ENCODE measurements at regions not wholly inside any gene's neighbourhood (a gene's known extent, or its start where the extent isn't known, plus 50 kb on each side); places are given as distances from the start of the nearest gene placed in this dataset.
A peak's percentile ranks its signal among the peaks of the same experiment; 100 is the strongest.
"Not testable (repeated sequence)": the region's sequence is repeated elsewhere in the genome, so short reads cannot be mapped to it uniquely, and the experiment has no call there.

DNA sequence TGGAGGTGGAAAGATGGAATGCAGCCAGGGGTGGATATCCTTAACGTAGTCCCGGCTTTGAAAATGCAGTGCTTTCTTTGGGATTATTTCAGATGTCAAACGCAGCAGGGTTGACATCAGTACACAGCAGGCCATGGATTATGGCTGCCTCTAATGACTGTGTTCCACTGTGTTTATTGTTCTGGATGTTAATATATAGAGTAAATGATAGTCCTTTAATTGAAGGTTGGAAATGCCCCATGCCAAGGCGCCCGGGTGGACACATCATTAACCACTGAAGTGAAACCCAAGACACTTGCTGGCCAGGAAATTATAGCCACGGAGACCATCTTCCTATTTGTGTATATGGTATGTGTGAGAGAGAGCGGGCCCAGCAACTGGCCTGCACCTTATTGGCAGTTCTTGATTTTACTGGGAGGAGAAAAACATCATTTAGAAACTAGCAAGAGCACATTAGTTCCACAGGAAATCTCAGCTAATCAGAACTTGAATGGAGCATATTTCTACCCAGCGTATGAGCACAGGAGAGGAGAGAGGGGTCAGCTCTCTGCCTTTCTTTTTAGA lies 254.9 kb upstream of the RASGRP1 start:
- no peak for DNase-seq

GRCh38 chr15:38823263-38823662 lies 258.6 kb upstream of the RASGRP1 start:
- DNase-seq: no peak

- DNase-seq: no peak
Measured at GRCh38 chr15:38824719-38825118, 260.1 kb upstream of the RASGRP1 start.

DNA sequence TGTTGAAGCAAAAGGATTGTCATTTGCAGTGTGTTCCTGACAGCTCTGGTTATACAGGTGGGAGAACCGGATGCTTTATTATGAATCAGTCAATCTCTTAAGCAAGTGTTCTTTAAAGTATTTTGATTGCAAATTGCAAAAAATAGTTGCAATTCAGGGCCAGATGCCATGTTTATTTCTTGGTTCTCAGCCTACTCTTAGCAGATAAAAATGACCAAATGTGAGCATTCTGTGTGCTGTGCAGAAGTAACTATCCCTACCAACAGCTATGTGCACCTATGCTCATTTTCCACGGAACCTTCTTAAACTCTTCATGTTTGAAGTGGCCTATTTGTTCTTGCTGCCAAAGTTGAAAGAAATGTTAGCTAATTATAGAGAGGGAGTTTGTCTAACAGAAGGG lies 262.3 kb upstream of the RASGRP1 start:
- DNase-seq: no peak

DNA sequence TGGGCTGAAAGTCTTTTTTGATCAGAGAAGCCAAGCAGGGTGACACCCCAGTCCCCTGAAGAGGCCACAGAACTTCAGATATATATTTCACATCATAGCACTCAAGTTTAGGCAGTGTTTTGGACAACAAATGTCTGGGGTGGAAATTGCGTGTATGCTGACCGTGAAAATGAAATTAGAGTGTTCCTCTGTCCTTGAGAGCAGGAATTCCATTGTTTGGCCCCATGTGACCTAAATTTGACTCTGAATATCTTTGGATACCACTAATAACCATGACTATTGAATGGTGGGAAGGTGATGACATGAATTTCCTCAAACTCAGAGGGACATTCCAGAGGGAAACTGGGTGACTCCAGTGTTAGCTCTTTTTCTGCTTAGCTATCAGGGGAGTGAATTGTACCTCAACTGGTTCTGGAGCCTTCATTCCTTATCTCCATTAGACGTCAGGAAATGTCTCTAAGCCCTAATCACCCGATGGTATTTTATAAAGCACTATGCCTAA lies 263.5 kb upstream of the RASGRP1 start:
- DNase-seq: no peak

GRCh38 chr15:38829086-38829485 lies 264.5 kb upstream of the RASGRP1 start:
- no peak for DNase-seq

- DNase-seq: no peak
Measured at GRCh38 chr15:38842226-38842625, 277.6 kb upstream of the RASGRP1 start.

GRCh38 chr15:38843051-38843501 lies 278.5 kb upstream of the RASGRP1 start:
- DNase-seq: peak; percentile 4

GRCh38 chr15:38843736-38844590 lies 279.3 kb upstream of the RASGRP1 start:
- DNase-seq: no peak

DNA sequence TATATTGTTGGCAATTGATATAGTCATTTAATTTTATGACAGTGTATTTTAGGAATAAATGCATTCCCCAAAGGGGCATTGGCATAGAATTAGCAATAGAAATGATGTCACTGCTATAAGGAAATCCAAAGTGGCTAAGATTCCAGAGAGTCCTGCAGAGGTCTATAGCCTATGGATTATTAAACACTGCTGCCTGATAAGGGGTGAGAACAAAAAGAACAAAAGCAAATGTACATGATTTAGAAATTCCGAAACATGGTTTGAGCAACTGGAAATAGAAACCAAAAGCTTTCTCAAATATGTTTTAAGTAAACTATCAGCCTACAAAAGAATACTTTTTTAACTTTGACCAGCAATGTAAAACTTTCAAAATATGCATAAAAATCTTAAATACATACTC lies 280.1 kb upstream of the RASGRP1 start:
- DNase-seq: no peak

GRCh38 chr15:38846346-38846745 lies 281.7 kb upstream of the RASGRP1 start:
- no peak for DNase-seq

DNA sequence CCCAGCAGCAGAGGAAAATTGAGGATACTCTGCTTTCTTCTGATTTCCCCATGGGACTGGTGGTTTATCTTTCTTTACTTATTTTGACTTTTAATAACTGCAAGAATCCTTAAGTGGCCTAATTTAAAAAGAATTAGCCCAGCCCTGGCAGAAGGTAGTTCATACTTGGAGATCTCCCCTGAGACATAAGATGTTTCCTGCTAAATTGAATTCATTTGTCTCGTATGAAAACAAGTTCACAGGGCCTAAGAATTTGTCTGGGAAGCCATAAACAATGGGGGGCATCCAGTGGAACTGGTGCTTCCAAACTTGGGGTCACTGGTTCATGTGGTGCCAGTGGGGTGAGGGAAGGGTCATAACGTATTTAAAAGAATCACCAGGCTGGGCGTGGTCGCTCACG lies 283.1 kb upstream of the RASGRP1 start:
- DNase-seq: no peak

DNA sequence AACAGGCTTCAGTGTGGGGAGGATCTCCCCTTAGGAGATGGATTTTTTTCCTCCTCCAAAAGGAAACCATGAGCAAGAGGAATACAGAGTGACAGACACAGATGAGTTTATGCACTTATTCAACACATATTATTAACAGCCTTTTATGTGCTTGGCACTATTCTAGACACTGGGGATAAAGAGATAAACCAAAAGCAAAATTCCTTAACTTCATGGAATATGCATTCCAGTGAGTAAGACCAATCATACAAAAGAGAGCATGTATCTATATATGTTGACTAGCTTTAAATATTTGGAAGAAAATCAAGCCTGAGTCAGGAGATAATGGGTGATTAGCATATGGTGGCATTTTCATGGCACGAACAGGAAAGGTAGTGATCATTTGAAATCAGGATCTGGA lies 284.4 kb upstream of the RASGRP1 start:
- no peak for DNase-seq

DNA sequence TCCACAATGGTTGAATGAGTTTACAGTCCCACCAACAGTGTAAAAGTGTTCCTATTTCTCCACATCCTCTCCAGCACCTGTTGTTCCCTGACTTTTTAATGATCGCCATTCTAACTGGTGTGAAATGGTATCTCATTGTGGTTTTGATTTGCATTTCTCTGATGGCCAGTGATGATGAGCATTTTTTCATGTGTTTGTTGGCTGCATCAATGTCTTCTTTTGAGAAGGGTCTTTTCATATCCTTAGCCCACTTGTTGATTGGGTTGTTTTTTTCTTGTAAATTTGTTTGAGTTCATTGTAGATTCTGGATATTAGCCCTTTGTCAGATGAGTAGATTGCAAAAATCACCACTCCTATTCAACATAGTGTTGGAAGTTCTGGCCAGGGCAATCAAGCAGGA lies 287.6 kb upstream of the RASGRP1 start:
- DNase-seq: not testable (repeated sequence)

GRCh38 chr15:38853608-38854007 lies 289.0 kb upstream of the RASGRP1 start:
- DNase-seq: peak; percentile 2

GRCh38 chr15:38854506-38854905 lies 289.9 kb upstream of the RASGRP1 start:
- DNase-seq: no peak

- DNase-seq: no peak
Measured at GRCh38 chr15:38857814-38858213, 293.2 kb upstream of the RASGRP1 start.

DNA sequence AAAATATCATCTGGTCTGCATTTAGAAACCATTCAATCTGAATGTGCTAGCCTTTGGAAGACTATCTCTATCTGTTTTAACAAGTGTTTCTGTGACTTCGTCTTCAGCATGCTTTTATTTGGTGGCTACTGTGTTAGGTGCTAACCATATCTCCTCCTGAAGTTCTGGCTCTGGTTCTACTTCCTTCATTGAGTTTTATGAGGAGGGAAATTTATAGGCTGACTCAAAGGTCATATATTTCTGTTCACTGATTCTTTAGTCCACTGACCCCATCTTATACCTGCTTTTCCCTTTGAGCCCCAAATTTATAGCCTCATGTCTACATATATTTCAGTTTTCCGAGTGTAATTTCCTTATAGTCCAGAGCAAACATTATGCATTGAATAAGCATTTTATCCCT lies 295.0 kb upstream of the RASGRP1 start:
- DNase-seq: no peak

GRCh38 chr15:38860253-38860652 lies 295.6 kb upstream of the RASGRP1 start:
- no peak for DNase-seq

DNA sequence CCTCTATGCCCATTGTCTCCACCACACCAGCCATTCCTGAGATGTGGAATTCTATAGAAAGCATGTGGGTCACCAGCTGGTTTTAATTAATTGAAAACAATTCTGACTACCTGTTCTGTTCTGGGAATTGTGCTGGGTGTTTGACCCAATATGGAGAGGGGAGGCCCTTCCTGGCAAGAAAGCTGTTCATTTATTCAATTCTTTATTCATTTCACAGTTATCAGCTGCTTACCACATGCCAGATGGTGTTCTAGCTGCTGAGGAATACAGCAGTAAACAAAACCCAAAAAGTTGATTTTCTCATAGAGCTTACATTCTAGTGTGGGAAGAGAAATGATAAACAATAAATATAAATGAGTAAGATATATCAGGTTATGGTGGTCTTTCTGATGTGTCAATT lies 296.1 kb upstream of the RASGRP1 start:
- peak; percentile 8 for DNase-seq

- no peak for DNase-seq
Measured at GRCh38 chr15:38861108-38861507, 296.5 kb upstream of the RASGRP1 start.

- DNase-seq: no peak
Measured at GRCh38 chr15:38862099-38862498, 297.5 kb upstream of the RASGRP1 start.

- no peak for DNase-seq
Measured at GRCh38 chr15:38863381-38863780, 298.8 kb upstream of the RASGRP1 start.

GRCh38 chr15:38864122-38864521 lies 299.5 kb upstream of the RASGRP1 start:
- no peak for DNase-seq
